AG04450 (cell line): ENCODE measurements at regions not wholly inside any gene's neighbourhood (a gene's known extent, or its start where the extent isn't known, plus 50 kb on each side); places are given as distances from the start of the nearest gene placed in this dataset.

ENCODE experiments used
- CTCF ChIA-PET: fragments of 300-600, 350-600 bp; formaldehyde crosslinking; extraction: SDS; loops from one replicate; lab custom pipeline; 2022; ENCODE audit warnings: antibody characterized with exemption, inconsistent platforms; lab: Charles Lee
- POLR2A ChIA-PET: fragments of 350-600 bp; formaldehyde crosslinking; extraction: SDS; loops from one replicate; lab custom pipeline; 2021; ENCODE audit warnings: antibody characterized with exemption, inconsistent platforms; lab: Yijun Ruan, JAX
- DNase-seq: peaks from one replicate; pipeline ENCODE4 v3.0.0-alpha.2; 2011; ENCODE audit warnings: low read depth, low spot score
- H3K27ac ChIP-seq: one replicate; pipeline ENCODE4 v1.5.1; 2012; ENCODE audit warnings: low read depth, low read length, control low read depth
- H3K27me3 ChIP-seq: one replicate; pipeline ENCODE4 v1.6.0; 2012; ENCODE audit warnings: low read length; ENCODE audit not compliant: control insufficient read depth, insufficient read depth
- H3K4me3 ChIP-seq: 2 replicates; pipeline ENCODE4 v1.5.1; 2011; ENCODE audit warnings: mild to moderate bottlenecking, low read depth, low read length, control low read depth
- H3K9me3 ChIP-seq: 2 replicates; pipeline ENCODE4 v1.5.1; 2012; ENCODE audit warnings: low read length; ENCODE audit not compliant: control insufficient read depth, insufficient read depth
- CTCF ChIP-seq: IDR thresholded peaks from 2 replicates; pipeline ENCODE4 v1.5.1; 2011; ENCODE audit warnings: low read depth, low read length, control low read depth, inconsistent platforms

- Histone ChIP-seq H3K27ac (no peak overlapping the region), H3K9me3 (no peaks in the 10 kb centered on the region), H3K4me3 (no peak overlapping the region), H3K27me3 (no peaks in the 10 kb centered on the region)
- ChIA-PET POLR2A (no interaction called here), CTCF (no interaction called here)
- DNase-seq: no peak
- TF ChIP-seq CTCF: no peak
Observed at GRCh38 chr4:100852326-100852725, 334.5 kb upstream of the EMCN start.

- ChIA-PET POLR2A (no interaction called here), CTCF (no interaction called here)
- DNase-seq: no peak
- Histone ChIP-seq H3K27me3 (no peaks in the 10 kb centered on the region), H3K27ac (no peak overlapping the region), H3K9me3 (no peaks in the 10 kb centered on the region), H3K4me3 (no peak overlapping the region)
- TF ChIP-seq CTCF: no peak
Observed at GRCh38 chr4:100849319-100849718, 331.5 kb upstream of the EMCN start.

- no peak for TF ChIP-seq CTCF
- Histone ChIP-seq H3K9me3 (no peaks in the 10 kb centered on the region), H3K27me3 (no peaks in the 10 kb centered on the region), H3K27ac (no peak overlapping the region), H3K4me3 (no peak overlapping the region)
- ChIA-PET POLR2A (no interaction called here), CTCF (no interaction called here)
- no peak for DNase-seq
Observed at GRCh38 chr4:100848841-100849240, 331.0 kb upstream of the EMCN start.

- POLR2A ChIA-PET: no interaction called here
- no peak for TF ChIP-seq CTCF
Observed at GRCh38 chr4:100843910-100844309, 326.1 kb upstream of the EMCN start.

GRCh38 chr4:100842856-100843255 lies 325.0 kb upstream of the EMCN start:
- CTCF ChIA-PET: no interaction called here
- no peak for DNase-seq

More at GRCh38 chr4:100843910-100844309, 326.1 kb upstream of the EMCN start:
- CTCF ChIA-PET: no interaction called here
- DNase-seq: no peak
- Histone ChIP-seq H3K27me3 (no peaks in the 10 kb centered on the region), H3K4me3 (no peak overlapping the region), H3K9me3 (no peaks in the 10 kb centered on the region), H3K27ac (no peak overlapping the region)

More at GRCh38 chr4:100842856-100843255, 325.0 kb upstream of the EMCN start:
- Histone ChIP-seq H3K27me3 (no peaks in the 10 kb centered on the region), H3K9me3 (no peaks in the 10 kb centered on the region), H3K27ac (no peak overlapping the region), H3K4me3 (no peak overlapping the region)
- POLR2A ChIA-PET: no interaction called here
- no peak for TF ChIP-seq CTCF
